HG03354 (cell line): ENCODE measurements at regions not wholly inside any gene's neighbourhood (a gene's known extent, or its start where the extent isn't known, plus 50 kb on each side); places are given as distances from the start of the nearest gene placed in this dataset.
A peak's percentile ranks its signal among the peaks of the same experiment; 100 is the strongest.
"Not testable (repeated sequence)": the region's sequence is repeated elsewhere in the genome, so short reads cannot be mapped to it uniquely, and the experiment has no call there.

Experiments used
- ATAC-seq: cut with Tn5 transposase; IDR thresholded peaks from one replicate; pipeline ENCODE4 v1.9.1; 2021; ENCODE audit warnings: mild to moderate bottlenecking; ENCODE audit not compliant: unreplicated experiment, poor library complexity, severe bottlenecking

DNA sequence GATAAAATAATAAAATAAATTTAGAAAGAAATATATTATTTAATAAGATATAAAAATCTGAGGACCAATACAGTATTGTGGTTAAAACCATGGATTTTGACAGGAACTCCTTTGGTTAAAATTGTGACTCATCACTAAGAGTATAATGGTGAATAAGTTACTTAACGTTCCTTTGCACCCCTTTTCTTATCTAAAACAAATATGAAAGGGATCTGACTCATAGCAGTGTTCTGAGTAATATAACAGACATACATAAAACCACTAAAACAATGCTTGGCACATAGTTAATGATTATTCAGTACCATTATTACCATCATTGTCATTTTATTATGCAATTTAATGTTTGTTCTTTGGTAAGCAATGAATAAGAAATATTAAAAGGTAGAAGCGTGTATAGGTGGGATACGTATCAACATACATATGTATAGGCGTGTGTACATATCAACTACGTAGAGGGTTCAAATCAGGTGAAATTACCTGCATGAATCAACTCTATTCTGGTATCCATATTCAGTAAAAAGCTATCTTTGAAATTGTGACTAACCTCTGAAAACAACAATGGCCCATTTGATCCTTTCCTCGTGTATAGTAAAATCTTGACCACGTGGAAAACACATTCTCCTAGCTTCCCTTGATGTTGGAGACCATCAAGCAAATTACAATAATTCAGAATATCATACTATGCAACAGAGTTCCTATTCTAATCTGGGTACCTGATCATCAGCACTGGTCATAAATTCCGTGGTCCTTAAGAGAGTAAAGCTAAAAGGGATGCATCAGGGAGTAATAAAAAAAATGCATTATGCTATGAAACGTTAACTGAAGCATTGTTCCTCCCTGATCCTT lies 342.6 kb upstream of the SPATA31A3 start:
- peak; percentile 84 for ATAC-seq

DNA sequence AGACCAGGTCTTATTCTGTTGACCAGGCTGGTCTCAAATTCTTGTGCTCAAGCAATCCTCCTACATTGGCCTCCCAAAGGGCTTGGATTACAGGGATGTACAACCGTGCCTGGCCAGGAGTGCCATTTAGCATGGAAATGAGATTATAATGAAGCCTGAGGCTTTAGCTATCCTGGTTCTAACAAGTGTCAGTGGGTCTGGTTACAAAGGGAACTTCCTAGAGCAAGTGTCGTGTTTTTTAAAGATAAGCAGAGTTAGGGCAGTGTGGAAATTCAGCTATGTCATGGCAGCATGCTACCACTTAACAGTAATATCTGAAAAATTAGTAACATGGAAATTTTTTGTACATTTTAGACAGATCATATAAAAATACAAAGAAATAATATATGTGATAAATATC lies 339.3 kb upstream of the SPATA31A3 start:
- ATAC-seq: not testable (repeated sequence)

DNA sequence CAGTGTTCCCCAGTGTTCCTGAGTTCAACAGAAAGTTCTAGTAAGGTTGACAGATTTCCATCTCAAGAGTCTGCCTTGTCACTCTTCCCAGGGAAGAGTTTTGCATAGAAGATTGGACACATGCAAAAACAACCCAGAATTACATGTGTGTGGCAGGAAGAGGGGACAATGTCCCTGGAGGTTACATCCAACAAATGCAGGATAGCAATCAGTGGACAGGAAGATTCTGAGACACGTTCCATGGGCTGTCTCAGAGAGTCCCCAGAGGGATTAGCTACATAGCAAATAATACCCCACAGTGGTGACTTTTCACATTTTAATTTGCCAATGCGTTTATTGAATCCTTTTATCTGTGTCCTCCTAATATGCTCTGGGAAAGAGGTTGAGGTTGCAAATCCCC lies 321.1 kb upstream of the SPATA31A3 start:
- ATAC-seq: not testable (repeated sequence)

DNA sequence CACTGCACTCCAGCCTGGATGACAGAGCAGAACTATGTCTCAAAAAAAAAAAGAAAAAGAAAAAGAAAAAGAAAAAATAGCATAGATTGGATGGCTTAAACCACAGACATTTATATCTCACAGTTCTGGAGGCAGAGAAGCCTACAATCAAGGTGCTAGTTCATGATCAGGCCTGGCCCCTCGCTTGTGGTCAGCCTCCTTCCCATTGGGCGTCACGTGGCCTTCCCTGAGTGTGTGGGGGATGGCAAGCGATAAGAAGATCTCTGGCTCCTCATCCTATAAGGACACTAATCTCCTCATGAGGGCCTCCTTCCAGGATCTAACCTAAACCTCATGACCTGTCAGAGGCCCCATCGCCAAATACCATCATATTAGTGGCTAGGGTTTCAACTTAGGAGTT lies 320.2 kb upstream of the SPATA31A3 start:
- not testable (repeated sequence) for ATAC-seq

DNA sequence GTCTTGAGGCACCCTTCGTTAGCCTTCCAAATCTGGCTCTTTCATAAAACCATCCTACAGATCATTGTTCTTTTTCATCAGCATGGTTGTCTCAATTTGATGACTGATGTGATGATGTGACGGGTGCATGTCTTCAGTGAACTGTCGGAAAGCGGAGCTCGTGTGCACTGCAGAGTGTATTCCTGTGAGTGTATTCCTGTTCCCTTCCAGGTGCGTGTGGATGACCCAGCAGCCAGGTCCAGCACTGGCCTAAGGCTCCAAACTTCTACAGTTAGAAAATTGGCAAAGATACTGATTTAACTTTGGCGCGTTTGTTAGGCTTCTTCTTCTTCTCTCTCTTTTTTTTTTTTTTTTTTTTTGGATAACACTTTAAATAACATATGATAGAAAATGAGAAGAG lies 314.8 kb upstream of the SPATA31A3 start:
- not testable (repeated sequence) for ATAC-seq

DNA sequence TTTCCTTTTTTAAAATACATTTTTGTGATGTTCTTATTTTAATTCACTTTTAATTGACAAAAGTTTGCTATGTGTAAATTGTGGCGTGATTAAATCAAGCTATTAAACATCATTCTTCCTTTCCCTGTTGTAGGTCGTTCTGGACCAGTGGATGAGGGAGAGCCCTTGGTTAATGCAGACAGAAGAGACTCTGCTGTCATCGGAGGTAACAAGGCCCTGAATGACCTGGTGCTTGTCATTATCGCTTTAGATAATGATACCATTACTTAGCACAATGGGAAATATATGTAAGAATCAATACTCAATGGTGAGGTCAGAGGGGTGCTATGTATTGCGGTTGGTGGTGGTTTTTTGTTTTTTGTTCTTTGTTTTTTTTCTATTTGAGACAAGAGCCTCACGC lies 296.4 kb upstream of the SPATA31A3 start:
- ATAC-seq: not testable (repeated sequence)

DNA sequence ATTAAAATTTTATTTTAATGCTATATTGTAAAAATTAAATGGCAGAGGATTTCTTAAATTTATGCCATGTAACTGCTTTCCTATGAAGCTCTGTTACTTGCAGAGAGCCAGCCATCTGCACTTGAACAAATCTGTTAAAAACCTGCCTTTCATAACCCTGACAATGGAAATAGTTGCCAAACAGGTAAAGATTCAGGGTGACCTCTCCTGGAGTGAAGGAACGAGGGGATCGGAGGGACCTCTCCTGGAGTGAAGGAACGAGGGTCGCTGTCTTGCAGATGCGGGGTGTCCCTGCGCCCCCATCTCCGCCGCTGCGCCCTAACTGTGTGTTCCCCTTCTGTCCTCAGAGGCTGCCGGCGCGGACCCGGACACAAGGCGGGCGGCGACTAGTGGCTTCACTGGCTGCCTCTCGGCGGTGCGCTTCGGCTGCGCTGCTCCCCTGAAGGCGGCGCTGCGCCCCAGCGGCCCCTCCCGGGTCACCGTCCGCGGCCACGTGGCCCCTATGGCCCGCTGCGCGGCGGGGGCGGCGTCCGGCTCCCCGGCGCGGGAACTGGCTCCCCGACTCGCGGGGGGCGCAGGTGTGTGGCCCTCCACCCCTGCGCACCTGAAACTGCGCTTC lies 295.9 kb upstream of the SPATA31A3 start:
- not testable (repeated sequence) for ATAC-seq

DNA sequence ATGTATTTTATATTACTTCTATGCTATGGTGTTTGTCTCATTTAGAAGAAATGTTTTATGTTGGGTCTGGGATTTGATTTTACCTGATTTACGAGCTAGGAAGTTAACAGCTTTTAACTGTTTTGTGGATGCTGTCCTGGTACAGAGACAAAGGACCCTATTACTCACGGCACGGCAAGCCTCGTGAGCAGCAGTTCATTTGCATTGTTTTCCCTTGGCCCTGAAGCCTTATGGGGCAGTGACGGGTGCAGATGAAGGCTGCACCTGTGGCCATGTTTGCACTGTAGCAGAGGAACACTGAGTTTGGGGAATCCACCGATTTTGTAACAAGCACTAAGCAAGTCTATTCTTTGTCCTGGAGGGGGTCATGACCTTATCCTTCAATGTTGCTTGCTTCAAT lies 291.9 kb upstream of the SPATA31A3 start:
- not testable (repeated sequence) for ATAC-seq

DNA sequence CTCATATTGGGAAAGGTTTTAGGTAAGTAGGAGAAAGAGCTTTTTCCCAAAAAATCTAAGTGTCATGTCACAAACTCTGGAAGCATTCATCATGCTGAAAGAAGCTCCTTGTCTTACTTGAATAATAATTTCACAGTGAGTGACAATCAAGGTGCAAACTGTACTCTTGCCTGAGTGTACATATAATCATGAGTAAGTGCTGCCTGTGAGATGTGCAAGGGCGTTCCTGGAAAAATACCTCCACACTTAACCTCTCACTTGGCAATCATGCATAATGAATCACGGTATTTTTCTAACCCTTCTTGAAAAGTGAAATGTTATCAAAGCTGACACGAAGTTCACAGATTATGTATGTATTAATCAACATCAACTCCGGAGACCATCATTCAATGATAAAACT lies 289.2 kb upstream of the SPATA31A3 start:
- not testable (repeated sequence) for ATAC-seq

DNA sequence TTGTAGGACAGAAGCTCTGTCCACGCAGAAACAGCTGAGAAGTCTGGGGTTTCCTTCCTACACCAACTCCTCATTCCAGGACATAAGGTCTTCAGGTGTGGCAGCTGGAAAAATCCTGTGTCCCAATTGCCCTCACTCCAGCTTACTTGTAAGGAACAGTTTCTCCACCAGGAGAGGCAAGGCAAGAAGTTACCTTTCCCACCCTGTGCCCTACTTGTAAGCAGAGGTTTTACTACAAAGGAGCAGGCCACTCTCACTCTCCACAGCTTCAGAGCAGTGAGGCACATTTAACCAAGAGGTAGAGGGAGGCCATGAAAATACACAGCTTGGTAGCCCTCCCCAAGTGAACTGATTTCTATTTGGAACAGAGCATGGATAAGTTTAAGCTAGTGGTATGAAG lies 277.3 kb upstream of the SPATA31A3 start:
- not testable (repeated sequence) for ATAC-seq

DNA sequence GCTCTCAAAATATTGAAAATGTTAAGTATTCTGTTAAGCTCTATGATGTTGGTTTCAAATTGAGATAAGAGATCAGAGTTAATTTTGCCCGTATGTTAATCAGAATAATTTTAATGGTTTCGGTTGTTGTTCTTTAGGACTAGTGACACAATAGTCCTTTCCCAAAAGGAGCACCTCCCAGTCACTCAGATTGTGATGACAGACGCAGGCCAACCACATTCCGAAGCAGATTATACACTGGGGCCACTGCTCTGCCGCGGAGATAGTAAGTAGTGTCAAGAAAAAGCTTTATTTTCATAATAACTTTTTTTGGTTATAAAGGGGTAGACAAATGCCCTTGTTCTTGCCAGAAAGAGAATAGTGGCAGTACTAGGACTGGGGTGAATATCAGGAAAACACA lies 265.5 kb upstream of the SPATA31A3 start:
- ATAC-seq: not testable (repeated sequence)

DNA sequence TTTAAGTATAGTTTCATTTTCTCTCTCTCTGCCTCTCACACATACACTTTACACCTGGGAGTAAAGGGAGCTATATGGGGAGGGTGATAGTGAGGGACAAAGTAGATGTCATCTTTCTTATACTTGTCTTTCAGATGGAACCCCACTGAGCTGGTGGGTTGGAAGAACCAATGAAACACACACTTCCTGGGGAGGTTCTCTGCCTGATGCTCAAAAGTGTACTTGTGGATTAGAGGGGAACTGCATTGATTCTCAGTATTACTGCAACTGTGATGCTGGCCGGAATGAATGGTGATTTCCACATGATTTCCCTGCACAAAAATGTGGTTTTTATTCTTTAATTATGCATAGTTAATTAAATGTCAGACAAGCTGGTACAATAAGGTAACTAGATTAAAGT lies 256.6 kb upstream of the SPATA31A3 start:
- not testable (repeated sequence) for ATAC-seq

DNA sequence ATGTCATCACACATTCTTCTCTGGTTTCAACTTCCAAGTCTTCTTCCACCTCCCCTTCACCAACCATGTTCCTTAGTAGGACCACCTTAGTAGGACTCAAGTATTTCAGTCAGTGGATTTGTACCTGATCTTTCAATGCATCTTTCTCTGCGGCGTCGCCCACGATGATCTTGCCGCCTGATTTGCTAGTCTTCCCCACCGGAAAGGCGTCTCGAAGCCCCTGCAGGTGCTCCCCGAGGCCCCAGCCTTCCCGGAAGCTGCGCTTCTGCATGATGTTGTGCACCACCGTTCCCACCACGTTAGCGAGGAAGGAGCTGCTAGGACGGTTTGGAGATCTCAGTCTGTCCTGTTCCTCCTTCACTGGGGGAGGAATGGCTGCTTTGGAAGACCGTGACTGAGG lies 219.7 kb upstream of the SPATA31A3 start:
- ATAC-seq: not testable (repeated sequence)

DNA sequence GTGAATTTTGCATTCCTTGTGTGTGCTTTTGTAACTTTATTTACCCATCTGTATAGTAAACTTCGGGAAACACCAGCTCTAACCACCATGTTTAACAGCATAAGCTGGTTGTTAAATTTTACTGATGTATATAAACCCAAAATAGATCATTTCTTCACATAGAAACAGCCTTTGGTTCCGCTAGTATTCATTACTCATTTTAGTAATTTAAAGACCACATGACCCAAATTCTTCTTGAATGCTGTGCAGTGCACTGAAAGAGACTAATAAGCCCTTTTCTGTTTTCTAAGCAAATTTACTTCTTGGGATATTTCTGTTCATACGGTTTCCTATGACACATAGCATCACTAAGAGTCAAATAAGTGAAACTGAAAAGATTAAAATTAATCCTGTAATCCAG lies 218.5 kb upstream of the SPATA31A3 start:
- ATAC-seq: not testable (repeated sequence)

DNA sequence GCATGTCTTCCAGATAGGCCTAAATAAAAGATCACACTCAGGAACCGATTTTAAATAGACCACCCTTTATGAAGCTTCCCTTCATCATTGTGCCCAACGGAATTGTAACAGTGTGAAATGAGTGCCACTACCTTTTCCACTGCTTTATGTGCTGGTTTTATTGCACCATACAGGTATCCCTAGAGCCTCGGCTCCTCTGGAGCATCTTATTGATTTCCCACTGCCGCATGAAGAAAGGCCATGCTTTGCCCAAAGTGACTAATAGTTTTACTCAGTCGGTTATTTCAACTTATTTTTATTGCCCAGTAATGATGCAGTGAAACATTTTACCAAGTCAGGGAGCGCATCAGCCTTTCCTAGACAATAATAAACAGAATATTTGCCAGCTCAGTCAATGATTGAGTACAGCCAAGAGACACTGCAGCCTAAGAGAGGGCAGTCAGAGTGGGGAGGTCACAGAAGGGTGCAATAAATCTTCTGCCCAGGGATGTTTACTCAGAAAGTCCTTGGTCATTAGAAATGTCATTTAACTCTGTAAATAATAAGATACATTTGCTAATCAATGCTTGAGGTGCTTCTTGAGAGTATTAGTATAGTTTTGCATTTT lies 216.6 kb upstream of the SPATA31A3 start:
- not testable (repeated sequence) for ATAC-seq

DNA sequence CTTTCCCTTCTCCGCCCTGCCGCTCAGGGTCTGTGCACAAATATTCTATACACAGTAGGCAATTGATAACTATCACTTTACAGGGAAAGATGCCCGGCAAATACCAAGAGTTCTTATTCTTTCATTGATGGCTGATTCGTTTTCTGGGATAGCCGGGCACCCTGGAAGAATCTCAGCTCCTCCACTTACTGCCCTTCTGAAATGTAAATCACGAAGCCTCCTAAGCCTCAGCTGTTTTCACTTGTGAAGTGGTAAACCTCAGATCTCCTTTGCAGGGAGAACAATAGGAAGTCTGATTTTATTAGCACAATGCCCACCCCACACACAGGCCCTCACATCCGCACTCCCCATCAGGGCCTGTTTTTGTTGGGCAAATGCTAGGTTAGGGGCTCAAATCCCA lies 203.8 kb upstream of the SPATA31A3 start:
- ATAC-seq: not testable (repeated sequence)

DNA sequence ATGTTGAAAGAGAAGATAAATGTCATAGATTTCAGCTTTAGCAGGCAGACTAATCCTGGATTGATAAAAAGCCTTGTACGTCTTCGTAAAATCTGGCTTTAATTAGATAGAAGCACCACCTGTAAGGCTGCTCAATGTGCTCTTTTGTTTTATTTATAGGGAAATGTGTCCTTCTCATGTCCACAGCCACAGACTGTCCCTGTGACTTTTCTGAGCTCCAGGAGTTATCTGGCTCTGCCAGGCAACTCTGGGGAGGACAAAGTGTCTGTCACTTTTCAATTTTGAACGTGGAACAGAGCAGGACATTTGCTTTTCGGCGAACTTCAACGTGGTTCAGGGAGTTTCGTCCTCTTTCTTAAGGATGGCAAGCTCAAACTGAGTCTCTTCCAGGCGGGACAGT lies 203.0 kb upstream of the SPATA31A3 start:
- ATAC-seq: not testable (repeated sequence)

DNA sequence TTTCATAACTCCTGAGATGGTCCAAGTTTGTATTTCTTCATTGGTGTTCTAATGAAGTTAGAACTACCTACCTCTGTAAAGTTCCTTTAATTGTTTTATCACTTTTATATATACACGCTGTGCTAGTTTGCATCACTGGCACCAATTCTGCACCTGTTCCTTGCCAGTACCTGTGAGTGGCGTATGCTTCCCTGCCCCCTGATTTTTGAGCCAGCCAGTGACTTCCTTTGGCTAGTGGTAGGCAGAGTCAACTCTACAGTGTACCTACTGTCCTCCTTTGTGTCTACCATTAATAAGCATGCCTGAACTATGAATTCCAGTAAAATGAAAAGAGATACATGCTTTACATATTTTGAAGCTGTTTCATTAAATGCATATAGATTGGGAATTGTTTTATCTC lies 186.8 kb upstream of the SPATA31A3 start:
- not testable (repeated sequence) for ATAC-seq

DNA sequence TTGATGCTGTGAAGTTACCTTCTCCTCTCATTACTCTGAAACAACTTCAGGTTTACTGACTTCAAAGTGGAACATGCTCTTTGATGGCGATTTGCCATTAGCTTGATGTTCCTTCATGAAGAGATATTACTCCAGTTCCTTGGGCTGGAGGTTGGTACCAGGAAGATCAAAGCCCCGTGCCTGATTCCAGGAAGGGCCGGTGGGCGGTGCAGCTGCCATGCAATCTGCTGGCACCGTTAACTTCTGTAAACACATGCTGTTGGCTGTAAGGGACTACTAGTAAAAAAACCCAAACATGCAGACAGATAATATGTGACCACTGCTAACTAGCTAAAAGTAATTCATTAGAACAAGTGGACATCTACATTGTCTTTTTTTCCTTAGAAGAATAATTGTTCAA lies 182.8 kb upstream of the SPATA31A3 start:
- not testable (repeated sequence) for ATAC-seq

DNA sequence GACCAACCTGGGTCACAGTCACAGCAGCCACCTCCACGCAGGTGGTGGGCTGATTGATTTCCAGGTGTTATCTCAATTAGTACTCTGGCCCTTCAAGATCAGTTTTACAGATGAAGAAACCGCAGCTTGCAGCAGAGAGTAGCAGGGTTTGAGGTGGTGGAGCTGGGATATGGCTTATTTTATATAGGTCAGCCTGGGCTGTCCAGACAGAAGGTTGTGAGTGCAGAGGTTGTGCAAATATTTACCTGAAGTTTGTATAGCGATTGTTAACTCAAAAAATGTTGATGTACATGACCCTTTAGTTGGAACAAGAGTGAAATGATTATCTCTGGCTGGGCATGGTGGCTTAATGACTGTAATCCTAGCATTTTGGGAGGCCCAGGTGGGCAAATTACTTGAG lies 179.4 kb upstream of the SPATA31A3 start:
- not testable (repeated sequence) for ATAC-seq
